ENCODE measurements at regions not wholly inside any gene's neighbourhood (a gene's known extent, or its start where the extent isn't known, plus 50 kb on each side); places are given as distances from the start of the nearest gene placed in this dataset.

- Histone ChIP-seq H3K9me3 (ENCODE audit: control insufficient read depth in 2 of 2, insufficient read depth in 1 of 2, low read depth in 1 of 2, low read length in 1 of 2) (no peaks in the 10 kb centered on the region), H3K4me3 (ENCODE audit: low read depth in 1 of 2, low read length in 2 of 2) (no peak overlapping the region), H3K4me1 (ENCODE audit: control insufficient read depth in 2 of 2, insufficient read depth in 2 of 2, low read length in 1 of 2) (peaks cover 6 to 30% of the 10 kb centered on the region in 2 donors), H3K27me3 (ENCODE audit: control insufficient read depth in 1 of 2, insufficient read depth in 2 of 2, low read length in 2 of 2) (no peaks in the 10 kb centered on the region), H3K36me3 (ENCODE audit: control insufficient read depth in 2 of 2, insufficient read depth in 2 of 2, low read length in 1 of 2) (no peaks in the 10 kb centered on the region), H3K27ac (ENCODE audit: low read depth in 2 of 2, low read length in 1 of 2) (peak overlapping the region; percentile 82 to 89)
- WGBS, 2 donors, result 68 to 70% methylated on average over 13 of the region's 13 CpGs
Observed at GRCh38 chr11:69377953-69378302, 84.0 kb downstream of the MYEOV start.

GRCh38 chr11:69378303-69379141 lies 84.6 kb downstream of the MYEOV start:
- no peak overlapping the region for H3K4me3 ChIP-seq (ENCODE audit: low read depth in 1 of 2, low read length in 2 of 2)
- H3K27me3 ChIP-seq (ENCODE audit: control insufficient read depth in 1 of 2, insufficient read depth in 2 of 2, low read length in 2 of 2), result no peaks in the 10 kb centered on the region
- no peaks in the 10 kb centered on the region for H3K36me3 ChIP-seq (ENCODE audit: control insufficient read depth in 2 of 2, insufficient read depth in 2 of 2, low read length in 1 of 2)
- peak overlapping the region; percentile 82 to 89 for H3K27ac ChIP-seq (ENCODE audit: low read depth in 2 of 2, low read length in 1 of 2)
- peaks cover 6 to 30% of the 10 kb centered on the region in 2 donors for H3K4me1 ChIP-seq (ENCODE audit: control insufficient read depth in 2 of 2, insufficient read depth in 2 of 2, low read length in 1 of 2)
- H3K9me3 ChIP-seq (ENCODE audit: control insufficient read depth in 2 of 2, insufficient read depth in 1 of 2, low read depth in 1 of 2, low read length in 1 of 2), result no peaks in the 10 kb centered on the region
- WGBS, 2 donors, result 75 to 84% methylated on average over 28 to 29 of the region's 29 CpGs

GRCh38 chr11:69380451-69380901 lies 86.5 kb downstream of the MYEOV start:
- Histone ChIP-seq H3K36me3 (ENCODE audit: control insufficient read depth in 2 of 2, insufficient read depth in 2 of 2, low read length in 1 of 2) (no peaks in the 10 kb centered on the region), H3K27ac (ENCODE audit: low read depth in 2 of 2, low read length in 1 of 2) (no peak overlapping the region), H3K4me3 (ENCODE audit: low read depth in 1 of 2, low read length in 2 of 2) (no peak overlapping the region), H3K9me3 (ENCODE audit: control insufficient read depth in 2 of 2, insufficient read depth in 1 of 2, low read depth in 1 of 2, low read length in 1 of 2) (no peaks in the 10 kb centered on the region), H3K27me3 (ENCODE audit: control insufficient read depth in 1 of 2, insufficient read depth in 2 of 2, low read length in 2 of 2) (no peaks in the 10 kb centered on the region), H3K4me1 (ENCODE audit: control insufficient read depth in 2 of 2, insufficient read depth in 2 of 2, low read length in 1 of 2) (peaks cover 0 to 15% of the 10 kb centered on the region in 2 donors)
- 80 to 82% methylated on average over 17 to 20 of the region's 20 CpGs for WGBS, 2 donors

GRCh38 chr11:69380921-69381581 lies 87.1 kb downstream of the MYEOV start:
- no peak overlapping the region for H3K4me3 ChIP-seq (ENCODE audit: low read depth in 1 of 2, low read length in 2 of 2)
- no peak overlapping the region for H3K27ac ChIP-seq (ENCODE audit: low read depth in 2 of 2, low read length in 1 of 2)
- peaks cover 0 to 15% of the 10 kb centered on the region in 2 donors for H3K4me1 ChIP-seq (ENCODE audit: control insufficient read depth in 2 of 2, insufficient read depth in 2 of 2, low read length in 1 of 2)
- no peaks in the 10 kb centered on the region for H3K36me3 ChIP-seq (ENCODE audit: control insufficient read depth in 2 of 2, insufficient read depth in 2 of 2, low read length in 1 of 2)
- no peaks in the 10 kb centered on the region for H3K9me3 ChIP-seq (ENCODE audit: control insufficient read depth in 2 of 2, insufficient read depth in 1 of 2, low read depth in 1 of 2, low read length in 1 of 2)
- H3K27me3 ChIP-seq (ENCODE audit: control insufficient read depth in 1 of 2, insufficient read depth in 2 of 2, low read length in 2 of 2), result no peaks in the 10 kb centered on the region
- WGBS, 2 donors, result 93% methylated on average over 10 of the region's 10 CpGs

GRCh38 chr11:69381681-69382130 lies 87.8 kb downstream of the MYEOV start:
- WGBS, 2 donors, result 86 to 89% methylated on average over 17 of the region's 17 CpGs
- no peak overlapping the region for H3K27ac ChIP-seq (ENCODE audit: low read depth in 2 of 2, low read length in 1 of 2)
- H3K4me3 ChIP-seq (ENCODE audit: low read depth in 1 of 2, low read length in 2 of 2), result no peak overlapping the region
- H3K27me3 ChIP-seq (ENCODE audit: control insufficient read depth in 1 of 2, insufficient read depth in 2 of 2, low read length in 2 of 2), result no peaks in the 10 kb centered on the region
- H3K36me3 ChIP-seq (ENCODE audit: control insufficient read depth in 2 of 2, insufficient read depth in 2 of 2, low read length in 1 of 2), result no peaks in the 10 kb centered on the region
- peaks cover 0 to 10% of the 10 kb centered on the region in 2 donors for H3K4me1 ChIP-seq (ENCODE audit: control insufficient read depth in 2 of 2, insufficient read depth in 2 of 2, low read length in 1 of 2)
- H3K9me3 ChIP-seq (ENCODE audit: control insufficient read depth in 2 of 2, insufficient read depth in 1 of 2, low read depth in 1 of 2, low read length in 1 of 2), result no peaks in the 10 kb centered on the region

GRCh38 chr11:69382131-69383128 lies 88.5 kb downstream of the MYEOV start:
- peaks cover 0 to 5% of the 10 kb centered on the region in 2 donors for H3K4me1 ChIP-seq (ENCODE audit: control insufficient read depth in 2 of 2, insufficient read depth in 2 of 2, low read length in 1 of 2)
- H3K36me3 ChIP-seq (ENCODE audit: control insufficient read depth in 2 of 2, insufficient read depth in 2 of 2, low read length in 1 of 2), result no peaks in the 10 kb centered on the region
- WGBS, 2 donors, result 70 to 72% methylated on average over 27 of the region's 27 CpGs
- H3K9me3 ChIP-seq (ENCODE audit: control insufficient read depth in 2 of 2, insufficient read depth in 1 of 2, low read depth in 1 of 2, low read length in 1 of 2), result no peaks in the 10 kb centered on the region
- H3K27me3 ChIP-seq (ENCODE audit: control insufficient read depth in 1 of 2, insufficient read depth in 2 of 2, low read length in 2 of 2), result no peaks in the 10 kb centered on the region
- peak overlapping the region in 1 of 2 donors; percentile 18 for H3K27ac ChIP-seq (ENCODE audit: low read depth in 2 of 2, low read length in 1 of 2)
- H3K4me3 ChIP-seq (ENCODE audit: low read depth in 1 of 2, low read length in 2 of 2), result no peak overlapping the region

- Histone ChIP-seq H3K9me3 (ENCODE audit: control insufficient read depth in 2 of 2, insufficient read depth in 1 of 2, low read depth in 1 of 2, low read length in 1 of 2) (no peaks in the 10 kb centered on the region), H3K4me3 (ENCODE audit: low read depth in 1 of 2, low read length in 2 of 2) (no peak overlapping the region), H3K36me3 (ENCODE audit: control insufficient read depth in 2 of 2, insufficient read depth in 2 of 2, low read length in 1 of 2) (no peaks in the 10 kb centered on the region), H3K27ac (ENCODE audit: low read depth in 2 of 2, low read length in 1 of 2) (no peak overlapping the region), H3K27me3 (ENCODE audit: control insufficient read depth in 1 of 2, insufficient read depth in 2 of 2, low read length in 2 of 2) (no peaks in the 10 kb centered on the region), H3K4me1 (ENCODE audit: control insufficient read depth in 2 of 2, insufficient read depth in 2 of 2, low read length in 1 of 2) (no peaks in the 10 kb centered on the region)
- WGBS, 2 donors, result 89 to 90% methylated on average over 13 of the region's 13 CpGs
Observed at GRCh38 chr11:69383372-69384250, 89.7 kb downstream of the MYEOV start.

- no peak overlapping the region for H3K27ac ChIP-seq (ENCODE audit: low read depth in 2 of 2, low read length in 1 of 2)
- WGBS, 2 donors, result 89 to 90% methylated on average over 31 of the region's 31 CpGs
- no peaks in the 10 kb centered on the region for H3K27me3 ChIP-seq (ENCODE audit: control insufficient read depth in 1 of 2, insufficient read depth in 2 of 2, low read length in 2 of 2)
Observed at GRCh38 chr11:69384251-69385143, 90.5 kb downstream of the MYEOV start.

More at GRCh38 chr11:69384251-69385143, 90.5 kb downstream of the MYEOV start:
- H3K4me3 ChIP-seq (ENCODE audit: low read depth in 1 of 2, low read length in 2 of 2), result no peak overlapping the region
- H3K36me3 ChIP-seq (ENCODE audit: control insufficient read depth in 2 of 2, insufficient read depth in 2 of 2, low read length in 1 of 2), result no peaks in the 10 kb centered on the region
- no peaks in the 10 kb centered on the region for H3K4me1 ChIP-seq (ENCODE audit: control insufficient read depth in 2 of 2, insufficient read depth in 2 of 2, low read length in 1 of 2)
- peaks cover 0 to 2% of the 10 kb centered on the region in 2 donors for H3K9me3 ChIP-seq (ENCODE audit: control insufficient read depth in 2 of 2, insufficient read depth in 1 of 2, low read depth in 1 of 2, low read length in 1 of 2)

All from esophagus (tissue), 2 donors.